Activated CD8-positive, alpha-beta T cell treated with anti-CD3 and anti-CD28 coated beads for 36 hours (primary cell): ENCODE measurements at regions not wholly inside any gene's neighbourhood (a gene's known extent, or its start where the extent isn't known, plus 50 kb on each side); places are given as distances from the start of the nearest gene placed in this dataset.

ENCODE experiments used
- ATAC-seq: fragments of 200-7000 bp; cut with Tn5 transposase; one replicate; pipeline ENCODE4 v1.10.0; 2021; ENCODE audit warnings: mild to moderate bottlenecking, moderate library complexity
- CTCF ChIA-PET: fragments of 350-600 bp; sonication (Branson Sonifier 250); formaldehyde crosslinking; loops from one replicate; lab custom pipeline; 2021; ENCODE audit warnings: antibody characterized with exemption; lab: Charles Lee
- POLR2A ChIA-PET: fragments of 350-600 bp; sonication (Branson Sonifier 250); formaldehyde crosslinking; loops from one replicate; lab custom pipeline; 2021; ENCODE audit warnings: antibody characterized with exemption; lab: Charles Lee
- DNase-seq: peaks from one replicate; pipeline ENCODE4 v3.0.0-alpha.2; 2020
- H3K27ac Mint-ChIP-seq: one replicate; pipeline ENCODE4 v1.8.0; 2021; ENCODE audit warnings: mild to moderate bottlenecking, mixed read lengths
- H3K27me3 Mint-ChIP-seq: one replicate; pipeline ENCODE4 v1.8.0; 2021; ENCODE audit warnings: mixed read lengths
- H3K36me3 Mint-ChIP-seq: one replicate; pipeline ENCODE4 v1.8.0; 2021; ENCODE audit warnings: low read depth, mixed read lengths
- H3K4me1 Mint-ChIP-seq: one replicate; pipeline ENCODE4 v1.8.0; 2021; ENCODE audit warnings: low read depth, mixed read lengths
- H3K4me3 Mint-ChIP-seq: one replicate; pipeline ENCODE4 v1.8.0; 2021; ENCODE audit warnings: mild to moderate bottlenecking, moderate library complexity, mixed read lengths
- H3K9me3 Mint-ChIP-seq: one replicate; pipeline ENCODE4 v1.8.0; 2021; ENCODE audit warnings: mixed read lengths
- intact Hi-C: fragments of 100-400 bp; cut with micrococcal nuclease; formaldehyde crosslinking; loops from one replicate; pipeline ENCODE4 v1.10.0; 2022
- TF ChIP-seq, protein P1 (sequence below): fragments of 200-600 bp; IDR thresholded peaks from one replicate; pipeline ENCODE4 v1.8.0; 2022; ENCODE audit warnings: antibody characterized with exemption, mild to moderate bottlenecking

- TF ChIP-seq, protein P1, sequence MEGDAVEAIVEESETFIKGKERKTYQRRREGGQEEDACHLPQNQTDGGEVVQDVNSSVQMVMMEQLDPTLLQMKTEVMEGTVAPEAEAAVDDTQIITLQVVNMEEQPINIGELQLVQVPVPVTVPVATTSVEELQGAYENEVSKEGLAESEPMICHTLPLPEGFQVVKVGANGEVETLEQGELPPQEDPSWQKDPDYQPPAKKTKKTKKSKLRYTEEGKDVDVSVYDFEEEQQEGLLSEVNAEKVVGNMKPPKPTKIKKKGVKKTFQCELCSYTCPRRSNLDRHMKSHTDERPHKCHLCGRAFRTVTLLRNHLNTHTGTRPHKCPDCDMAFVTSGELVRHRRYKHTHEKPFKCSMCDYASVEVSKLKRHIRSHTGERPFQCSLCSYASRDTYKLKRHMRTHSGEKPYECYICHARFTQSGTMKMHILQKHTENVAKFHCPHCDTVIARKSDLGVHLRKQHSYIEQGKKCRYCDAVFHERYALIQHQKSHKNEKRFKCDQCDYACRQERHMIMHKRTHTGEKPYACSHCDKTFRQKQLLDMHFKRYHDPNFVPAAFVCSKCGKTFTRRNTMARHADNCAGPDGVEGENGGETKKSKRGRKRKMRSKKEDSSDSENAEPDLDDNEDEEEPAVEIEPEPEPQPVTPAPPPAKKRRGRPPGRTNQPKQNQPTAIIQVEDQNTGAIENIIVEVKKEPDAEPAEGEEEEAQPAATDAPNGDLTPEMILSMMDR, result no peak
- Mint-ChIP-seq H3K36me3 (no peaks in the 10 kb centered on the region), H3K4me1 (no peaks in the 10 kb centered on the region), H3K27ac (no peak overlapping the region), H3K4me3 (no peak overlapping the region), H3K27me3 (no peaks in the 10 kb centered on the region), H3K9me3 (no peaks in the 10 kb centered on the region)
- no peak for ATAC-seq
- no peak for DNase-seq
- ChIA-PET CTCF (no interaction called here), POLR2A (interaction anchor here (0.6 kb wide), 1 partner anchor 366 kb away, joined by 3 read pairs; no protein-coding TSS in a partner anchor)
- intact Hi-C loops, result no loop called here
These were observed 124.2 kb upstream of the MKLN1 start for GRCh38 chr7:131203291-131203976.

GRCh38 chr7:131208777-131209176, 118.9 kb upstream of the MKLN1 start:
- ChIA-PET POLR2A (interaction anchor here (0.6 kb wide), 1 partner anchor 169 kb away, joined by 3 read pairs; no protein-coding TSS in a partner anchor), CTCF (interaction anchor here (1.0 to 2.2 kb wide), 2 partner anchors 9 to 12 kb away, joined by 3 to 6 read pairs; no protein-coding TSS in a partner anchor)
- intact Hi-C loops, result no loop called here
- H3K9me3 Mint-ChIP-seq, result no peaks in the 10 kb centered on the region
- no peaks in the 10 kb centered on the region for H3K36me3 Mint-ChIP-seq
- TF ChIP-seq, protein P1, result no peak
- no peak overlapping the region for H3K27ac Mint-ChIP-seq
- H3K4me1 Mint-ChIP-seq, result no peaks in the 10 kb centered on the region
- no peak for ATAC-seq
- DNase-seq, result no peak
- H3K27me3 Mint-ChIP-seq, result no peaks in the 10 kb centered on the region
- H3K4me3 Mint-ChIP-seq, result no peak overlapping the region

DNA sequence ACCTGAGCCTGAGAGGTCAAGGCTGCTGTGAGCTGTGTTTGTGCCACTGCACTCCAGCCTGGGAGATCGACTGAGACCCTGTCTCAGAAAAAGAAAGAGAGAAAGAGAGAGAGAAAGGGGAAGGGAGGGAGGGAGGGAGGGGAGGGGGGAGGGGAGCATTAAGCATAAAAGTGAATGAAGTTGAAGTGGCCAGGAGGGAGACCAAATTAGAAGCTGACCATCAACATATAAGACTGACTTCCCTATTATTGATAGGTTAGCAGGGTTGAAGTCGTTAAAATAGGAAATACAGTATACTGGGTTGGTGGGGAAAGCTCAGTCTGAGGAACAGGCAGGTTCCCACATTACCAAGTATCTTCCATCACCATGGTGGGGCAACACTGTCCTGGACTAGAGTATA, 117.1 kb upstream of the MKLN1 start:
- TF ChIP-seq, protein P1, result no peak
- Mint-ChIP-seq H3K4me1 (no peaks in the 10 kb centered on the region), H3K27ac (no peak overlapping the region), H3K9me3 (no peaks in the 10 kb centered on the region), H3K36me3 (no peaks in the 10 kb centered on the region), H3K4me3 (no peak overlapping the region), H3K27me3 (no peaks in the 10 kb centered on the region)
- ATAC-seq (no peak), DNase-seq (no peak)
- ChIA-PET CTCF (no interaction called here), POLR2A (interaction anchor here (1.0 kb wide), 1 partner anchor 10 kb away, joined by 4 read pairs; no protein-coding TSS in a partner anchor)
- intact Hi-C loops, result no loop called here

DNA sequence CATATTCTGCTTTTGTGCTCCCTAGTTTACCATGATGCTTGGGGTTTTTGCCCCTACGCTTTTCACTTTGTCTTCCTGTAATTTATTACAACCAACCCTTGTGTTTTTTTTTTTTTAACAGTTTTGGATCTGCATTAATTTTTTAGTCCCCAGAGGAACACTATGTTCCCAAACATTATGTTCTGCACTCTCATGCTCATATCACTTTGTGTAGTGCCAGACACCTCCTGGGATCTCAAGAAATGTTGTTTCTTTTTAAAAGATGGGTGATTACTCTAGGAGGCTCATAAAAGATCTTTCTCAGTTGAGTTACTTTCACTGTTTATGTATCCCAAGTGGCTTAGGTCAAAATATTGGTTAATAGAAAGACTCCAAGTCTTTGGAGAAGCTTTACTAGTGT, 116.2 kb upstream of the MKLN1 start:
- Mint-ChIP-seq H3K9me3 (no peaks in the 10 kb centered on the region), H3K4me1 (no peaks in the 10 kb centered on the region), H3K27ac (no peak overlapping the region), H3K27me3 (no peaks in the 10 kb centered on the region), H3K4me3 (no peak overlapping the region), H3K36me3 (no peaks in the 10 kb centered on the region)
- DNase-seq (no peak), ATAC-seq (no peak)
- CTCF ChIA-PET, result no interaction called here
- intact Hi-C loops, result no loop called here
- TF ChIP-seq, protein P1, result no peak
- POLR2A ChIA-PET, result no interaction called here

DNA sequence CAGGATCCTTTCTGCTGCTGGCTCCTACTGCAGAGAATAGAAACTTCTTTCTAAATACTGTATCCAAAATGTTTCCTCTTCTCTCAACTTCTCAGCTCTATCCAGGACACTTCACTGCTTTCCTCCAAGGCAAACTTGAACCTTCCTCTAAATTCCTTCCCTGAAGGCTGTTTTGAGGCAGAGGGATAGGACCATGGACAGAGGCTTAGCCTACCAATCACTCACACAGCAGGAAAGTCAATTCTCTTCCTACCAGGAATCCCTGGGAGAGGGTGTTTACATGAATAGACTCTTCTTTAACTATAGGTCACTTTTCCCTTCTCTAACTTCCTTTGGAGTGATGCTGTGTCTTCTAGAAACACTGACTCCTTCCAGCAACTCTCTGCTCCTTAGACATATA, 115.6 kb upstream of the MKLN1 start:
- POLR2A ChIA-PET, result no interaction called here
- DNase-seq (no peak), ATAC-seq (no peak)
- TF ChIP-seq, protein P1, result no peak
- no peaks in the 10 kb centered on the region for H3K27me3 Mint-ChIP-seq
- H3K4me1 Mint-ChIP-seq, result no peaks in the 10 kb centered on the region
- no peaks in the 10 kb centered on the region for H3K9me3 Mint-ChIP-seq
- no peaks in the 10 kb centered on the region for H3K36me3 Mint-ChIP-seq
- CTCF ChIA-PET, result no interaction called here
- no peak overlapping the region for H3K27ac Mint-ChIP-seq
- H3K4me3 Mint-ChIP-seq, result no peak overlapping the region
- intact Hi-C loops, result no loop called here
